Activated naive CD4-positive, alpha-beta T cell treated with anti-CD3 and anti-CD28 coated beads for 36 hours (primary cell): ENCODE measurements at regions not wholly inside any gene's neighbourhood (a gene's known extent, or its start where the extent isn't known, plus 50 kb on each side); places are given as distances from the start of the nearest gene placed in this dataset. TPM values are rescaled to one million over a fixed set of nuclear protein-coding genes. Genes with fewer than 3 reads are reported as not detected.

Experiments used
- CTCF ChIA-PET: fragments of 350-600 bp; sonication (Branson Sonifier 250); formaldehyde crosslinking; loops from one replicate; lab custom pipeline; 2021; ENCODE audit warnings: antibody characterized with exemption; lab: Charles Lee
- DNase-seq: peaks from one replicate; pipeline ENCODE4 v3.0.0-alpha.2; 2020
- H3K27ac Mint-ChIP-seq: one replicate; pipeline ENCODE4 v1.8.0; 2021; ENCODE audit warnings: mild to moderate bottlenecking, mixed read lengths
- H3K27me3 Mint-ChIP-seq: one replicate; pipeline ENCODE4 v1.8.0; 2021; ENCODE audit warnings: low read depth, mixed read lengths
- H3K36me3 Mint-ChIP-seq: one replicate; pipeline ENCODE4 v1.8.0; 2021; ENCODE audit warnings: low read depth, mixed read lengths
- H3K4me1 Mint-ChIP-seq: one replicate; pipeline ENCODE4 v1.8.0; 2021; ENCODE audit warnings: low read depth, mixed read lengths
- H3K4me3 Mint-ChIP-seq: one replicate; pipeline ENCODE4 v1.8.0; 2021; ENCODE audit warnings: mild to moderate bottlenecking, moderate library complexity, mixed read lengths
- H3K9me3 Mint-ChIP-seq: one replicate; pipeline ENCODE4 v1.8.0; 2021; ENCODE audit warnings: mixed read lengths
- intact Hi-C: fragments of 100-400 bp; cut with micrococcal nuclease; formaldehyde crosslinking; loops from one replicate; pipeline ENCODE4 v1.15.1; 2023
- microRNA-seq: library from miRNA; unstranded; fragments of <30 nt; microRNA quantifications from one replicate; pipeline ENCODE4 v1.2.0, GENCODE V29; 2022; ENCODE audit warnings: borderline microRNAs expressed, borderline replicate concordance

DNA sequence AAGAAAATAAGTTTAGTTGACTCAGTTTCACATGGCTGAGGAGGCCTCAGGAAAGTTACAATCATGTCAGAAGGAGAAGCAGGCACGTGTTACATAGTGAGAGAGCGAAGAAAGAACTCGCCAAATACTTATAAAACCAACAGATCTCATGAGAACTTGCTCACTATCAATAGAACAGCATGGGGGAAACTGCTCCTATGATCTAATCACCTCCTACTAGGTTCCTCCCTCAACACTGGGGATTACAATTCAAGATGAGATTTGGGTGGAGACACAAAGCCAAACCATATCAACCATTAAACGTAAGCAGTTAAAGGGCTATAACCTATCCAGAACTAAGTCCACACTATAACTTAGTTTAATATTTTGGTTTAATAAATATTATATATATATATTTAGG lies 113.8 kb upstream of the ADGRL3 start:
- intact Hi-C loops: no loop called here
- Mint-ChIP-seq H3K4me1 (no peaks in the 10 kb centered on the region), H3K27ac (no peak overlapping the region), H3K36me3 (no peaks in the 10 kb centered on the region), H3K9me3 (peaks cover 6% of the 10 kb centered on the region), H3K27me3 (no peaks in the 10 kb centered on the region), H3K4me3 (no peak overlapping the region)
- CTCF ChIA-PET: no interaction called here
- no peak for DNase-seq

DNA sequence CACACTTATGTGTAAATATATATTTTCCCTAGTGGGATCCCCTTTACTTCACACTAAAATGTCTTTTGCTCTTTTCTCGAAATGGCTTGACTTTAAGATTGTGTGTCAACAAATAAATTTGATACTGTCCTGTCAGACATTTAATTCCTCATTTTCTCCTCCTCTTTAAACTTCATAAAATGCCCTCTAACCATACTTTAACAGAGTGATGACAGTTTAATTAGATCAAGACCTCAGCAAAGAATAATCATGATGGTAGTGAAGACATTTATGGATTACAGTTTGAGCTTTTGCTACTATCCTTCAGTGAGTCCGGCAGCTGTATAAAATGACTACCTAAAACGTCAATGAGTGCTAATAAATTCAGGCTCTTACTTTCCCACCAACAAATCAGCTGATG lies 113.1 kb upstream of the ADGRL3 start:
- intact Hi-C loops: no loop called here
- H3K27ac Mint-ChIP-seq: no peak overlapping the region
- no peak for DNase-seq
- H3K27me3 Mint-ChIP-seq: no peaks in the 10 kb centered on the region
- H3K9me3 Mint-ChIP-seq: peaks cover 6% of the 10 kb centered on the region
- H3K4me1 Mint-ChIP-seq: no peaks in the 10 kb centered on the region
- no peaks in the 10 kb centered on the region for H3K36me3 Mint-ChIP-seq
- no peak overlapping the region for H3K4me3 Mint-ChIP-seq
- CTCF ChIA-PET: no interaction called here

DNA sequence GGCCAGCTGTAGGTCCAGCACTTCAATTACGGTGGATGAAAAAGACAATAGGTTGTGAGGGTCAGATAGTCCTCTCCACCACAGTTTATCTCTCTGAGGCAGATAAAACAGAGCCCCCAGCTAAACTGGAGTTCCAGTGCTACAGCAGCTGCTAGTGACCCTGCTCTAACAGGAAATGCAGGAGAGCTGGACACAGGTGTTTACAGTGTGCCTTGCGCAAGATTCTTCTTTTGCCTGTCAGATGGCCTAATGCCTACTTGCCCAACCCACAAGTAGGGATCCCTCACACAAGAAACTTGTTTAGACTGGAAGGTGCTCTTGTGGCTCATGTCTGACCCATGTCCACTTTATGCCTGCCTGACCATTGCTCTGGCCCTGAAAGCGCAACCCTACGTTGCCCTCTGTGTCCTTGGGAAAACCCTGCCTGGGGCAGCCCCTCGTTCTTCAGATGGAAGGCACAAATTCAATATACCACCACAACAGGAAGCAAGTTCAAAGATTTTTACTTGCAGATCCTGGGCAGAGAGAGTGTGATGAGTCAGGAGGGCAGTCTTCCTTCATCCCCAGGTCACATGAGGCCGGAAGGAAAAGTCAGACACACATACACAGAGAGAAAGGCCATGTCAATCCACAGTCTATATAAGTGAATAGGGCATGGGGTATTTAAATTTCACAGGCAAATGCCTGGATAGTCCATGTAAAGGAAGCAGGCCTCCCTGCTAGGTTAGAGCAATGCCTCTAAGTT lies 105.1 kb upstream of the ADGRL3 start:
- Mint-ChIP-seq H3K4me3 (no peak overlapping the region), H3K9me3 (peaks cover 10% of the 10 kb centered on the region), H3K4me1 (no peaks in the 10 kb centered on the region), H3K36me3 (no peaks in the 10 kb centered on the region), H3K27me3 (no peaks in the 10 kb centered on the region), H3K27ac (no peak overlapping the region)
- intact Hi-C loops: no loop called here
- CTCF ChIA-PET: no interaction called here
- no peak for DNase-seq

DNA sequence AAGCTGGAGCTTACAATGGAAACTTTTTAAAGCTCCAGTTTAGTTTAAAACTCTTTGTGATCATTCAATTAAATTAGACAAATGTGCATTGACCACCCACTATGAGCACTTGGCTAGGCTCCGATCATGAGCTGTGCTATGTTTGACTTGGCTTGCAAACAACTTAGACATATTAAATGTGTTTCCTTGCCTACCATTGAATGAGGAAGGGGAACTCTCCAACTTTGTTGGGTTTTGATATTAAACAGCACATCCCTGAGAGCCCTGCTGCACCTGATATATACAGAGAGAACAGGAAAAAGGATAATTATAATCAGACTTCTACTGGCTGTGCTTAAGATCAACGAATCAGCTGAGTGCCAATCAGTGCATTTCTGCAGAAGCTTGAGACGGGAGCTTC lies 71.4 kb upstream of the ADGRL3 start:
- CTCF ChIA-PET: no interaction called here
- H3K27me3 Mint-ChIP-seq: no peaks in the 10 kb centered on the region
- intact Hi-C loops: no loop called here
- no peak for DNase-seq
- H3K9me3 Mint-ChIP-seq: peaks cover 11% of the 10 kb centered on the region
- H3K36me3 Mint-ChIP-seq: no peaks in the 10 kb centered on the region
- H3K4me3 Mint-ChIP-seq: no peak overlapping the region
- no peaks in the 10 kb centered on the region for H3K4me1 Mint-ChIP-seq
- no peak overlapping the region for H3K27ac Mint-ChIP-seq

DNA sequence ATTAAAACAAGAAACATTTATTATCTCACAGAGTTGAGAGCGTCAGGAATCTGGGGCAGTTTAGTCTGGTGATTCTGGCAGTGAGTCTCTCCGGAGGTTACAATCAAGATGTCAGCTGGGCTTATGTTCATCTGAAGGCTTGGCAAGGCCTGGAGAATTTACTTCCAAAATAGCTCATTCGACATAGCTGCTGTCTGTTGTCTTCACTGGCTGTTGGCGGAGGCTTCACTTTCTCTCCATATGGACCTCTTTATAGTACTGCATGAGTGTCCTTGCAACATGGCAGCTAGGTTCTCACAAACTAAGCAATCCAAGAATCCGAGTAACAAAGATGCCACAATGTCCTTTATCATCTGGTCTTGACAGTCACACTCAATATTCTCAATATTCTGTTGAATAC lies 70.2 kb upstream of the ADGRL3 start:
- H3K4me3 Mint-ChIP-seq: no peak overlapping the region
- CTCF ChIA-PET: no interaction called here
- peaks cover 11% of the 10 kb centered on the region for H3K9me3 Mint-ChIP-seq
- H3K36me3 Mint-ChIP-seq: no peaks in the 10 kb centered on the region
- no peaks in the 10 kb centered on the region for H3K27me3 Mint-ChIP-seq
- H3K4me1 Mint-ChIP-seq: no peaks in the 10 kb centered on the region
- no peak for DNase-seq
- intact Hi-C loops: no loop called here
- no peak overlapping the region for H3K27ac Mint-ChIP-seq

DNA sequence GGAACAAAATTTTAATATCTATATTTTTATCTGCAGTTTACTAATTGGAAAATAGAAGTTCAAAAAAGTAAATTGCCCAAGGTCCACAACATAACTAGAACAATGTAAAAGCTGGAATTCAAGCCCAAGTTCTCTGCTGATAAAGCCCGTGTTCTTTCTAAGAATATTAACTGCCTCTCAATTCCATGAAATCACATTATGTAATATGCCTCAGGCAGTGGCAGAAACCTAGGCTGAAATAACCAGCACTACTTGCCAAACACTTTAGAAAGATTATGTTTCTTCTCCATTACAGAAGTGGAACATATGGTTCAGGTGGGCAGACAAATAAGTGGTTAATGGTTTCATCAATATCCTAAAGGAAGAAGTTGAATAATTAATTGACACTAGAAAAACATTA lies 56.7 kb upstream of the ADGRL3 start:
- CTCF ChIA-PET: no interaction called here
- Mint-ChIP-seq H3K27me3 (no peaks in the 10 kb centered on the region), H3K9me3 (peaks cover 2% of the 10 kb centered on the region), H3K27ac (no peak overlapping the region), H3K4me1 (no peaks in the 10 kb centered on the region), H3K4me3 (no peak overlapping the region), H3K36me3 (no peaks in the 10 kb centered on the region)
- intact Hi-C loops: no loop called here
- DNase-seq: no peak

DNA sequence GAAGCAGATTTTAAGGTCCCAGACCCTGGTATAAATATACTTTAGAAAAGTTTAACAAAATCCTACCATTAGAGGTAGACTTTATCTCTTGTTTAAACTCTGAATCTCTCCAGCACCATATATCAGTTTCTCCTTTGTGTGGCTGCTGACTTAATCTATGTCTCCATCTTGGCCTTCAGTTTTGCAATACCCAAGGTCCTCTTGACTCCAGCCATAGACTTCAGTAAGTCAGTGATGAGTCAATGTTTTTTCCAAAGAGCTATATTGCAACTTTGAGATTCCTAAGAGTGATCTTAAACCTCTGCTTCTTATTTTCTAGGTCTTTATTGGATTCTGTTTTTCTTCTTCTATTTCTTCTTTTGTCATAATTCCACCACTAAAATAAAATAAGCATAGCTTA lies 50.8 kb upstream of the ADGRL3 start:
- Mint-ChIP-seq H3K4me1 (no peaks in the 10 kb centered on the region), H3K27ac (no peak overlapping the region), H3K27me3 (no peaks in the 10 kb centered on the region), H3K4me3 (no peak overlapping the region), H3K36me3 (no peaks in the 10 kb centered on the region), H3K9me3 (peaks cover 3% of the 10 kb centered on the region)
- CTCF ChIA-PET: no interaction called here
- intact Hi-C loops: no loop called here
- DNase-seq: no peak

Small RNA genes lying in the stretch of these regions (microRNA-seq; reads per million reads assigned to microRNA genes)
- gene MIR548AG1: not detected
